H7 (cell line): ENCODE measurements at regions not wholly inside any gene's neighbourhood (a gene's known extent, or its start where the extent isn't known, plus 50 kb on each side); places are given as distances from the start of the nearest gene placed in this dataset.

Experiments used
- DNase-seq: peaks from one replicate; pipeline ENCODE4 v3.0.0; 2012
- H3K27me3 ChIP-seq: 2 replicates; pipeline ENCODE4 v1.6.0; 2011; ENCODE audit warnings: mild to moderate bottlenecking, low read length; ENCODE audit not compliant: control insufficient read depth, insufficient read depth
- H3K36me3 ChIP-seq: replicated peaks from 2 replicates; pipeline ENCODE4 v1.5.1; 2011; ENCODE audit warnings: low read length; ENCODE audit not compliant: control insufficient read depth, insufficient read depth
- H3K4me3 ChIP-seq: 2 replicates; pipeline ENCODE4 v1.5.1; 2011; ENCODE audit warnings: low read depth, mild to moderate bottlenecking, control low read depth, low read length, moderate library complexity; ENCODE audit not compliant: insufficient read depth

- DNase-seq: peak; percentile 4
- Histone ChIP-seq H3K27me3 (no peaks in the 10 kb centered on the region), H3K4me3 (no peak overlapping the region), H3K36me3 (no peaks in the 10 kb centered on the region)
Measured at GRCh38 chr6:103011605-103012004, 1618.1 kb downstream of the GRIK2 start.

DNA sequence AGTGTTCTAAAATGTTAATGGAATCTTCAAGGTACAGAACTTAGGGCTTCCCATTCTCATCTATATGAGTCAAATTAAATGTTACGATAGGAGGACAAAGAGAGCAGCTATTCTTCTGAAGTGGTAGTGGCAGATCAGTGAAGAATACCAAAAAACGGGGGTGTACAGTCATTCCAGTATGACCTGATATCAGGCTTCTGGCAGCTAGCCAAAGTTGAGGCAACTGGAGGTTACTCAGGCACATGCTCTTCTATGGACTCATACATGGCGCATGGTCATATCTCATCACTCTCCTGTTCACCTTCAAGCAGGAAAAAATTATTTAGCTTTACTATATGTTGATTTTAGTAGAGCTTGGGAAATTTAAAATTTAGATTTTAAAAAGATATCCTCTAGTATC, 1608.8 kb downstream of the GRIK2 start:
- no peak overlapping the region for H3K4me3 ChIP-seq
- H3K36me3 ChIP-seq: no peaks in the 10 kb centered on the region
- no peaks in the 10 kb centered on the region for H3K27me3 ChIP-seq
- DNase-seq: no peak

DNA sequence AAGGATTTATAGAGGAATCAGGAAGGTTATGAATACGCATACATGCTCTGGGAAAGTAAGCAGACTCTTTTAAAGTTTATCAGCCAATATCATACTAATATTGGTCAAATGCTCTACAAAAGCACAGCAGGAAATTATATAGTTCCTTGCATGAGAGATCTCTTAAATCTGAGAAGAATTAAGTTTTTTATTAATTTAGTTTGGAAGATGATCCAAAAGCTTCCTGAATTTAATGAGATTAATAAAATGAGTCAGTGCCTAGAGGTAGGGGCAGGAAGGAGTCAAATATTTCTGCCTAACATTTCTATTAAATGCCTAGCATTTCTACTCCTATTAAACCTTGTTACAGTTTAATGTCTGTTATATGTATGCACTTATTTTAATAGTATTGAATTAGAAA, 1608.2 kb downstream of the GRIK2 start:
- no peak for DNase-seq
- Histone ChIP-seq H3K4me3 (no peak overlapping the region), H3K36me3 (no peaks in the 10 kb centered on the region), H3K27me3 (no peaks in the 10 kb centered on the region)

GRCh38 chr6:103000688-103001087, 1607.2 kb downstream of the GRIK2 start:
- H3K27me3 ChIP-seq: no peaks in the 10 kb centered on the region
- DNase-seq: no peak
- H3K4me3 ChIP-seq: peak overlapping the region; percentile 8; the same call in 1 of the 2 replicates
- no peaks in the 10 kb centered on the region for H3K36me3 ChIP-seq

- Histone ChIP-seq H3K4me3 (no peak overlapping the region), H3K27me3 (no peaks in the 10 kb centered on the region), H3K36me3 (no peaks in the 10 kb centered on the region)
- no peak for DNase-seq
Measured at GRCh38 chr6:102995491-102995890, 1602.0 kb downstream of the GRIK2 start.

DNA sequence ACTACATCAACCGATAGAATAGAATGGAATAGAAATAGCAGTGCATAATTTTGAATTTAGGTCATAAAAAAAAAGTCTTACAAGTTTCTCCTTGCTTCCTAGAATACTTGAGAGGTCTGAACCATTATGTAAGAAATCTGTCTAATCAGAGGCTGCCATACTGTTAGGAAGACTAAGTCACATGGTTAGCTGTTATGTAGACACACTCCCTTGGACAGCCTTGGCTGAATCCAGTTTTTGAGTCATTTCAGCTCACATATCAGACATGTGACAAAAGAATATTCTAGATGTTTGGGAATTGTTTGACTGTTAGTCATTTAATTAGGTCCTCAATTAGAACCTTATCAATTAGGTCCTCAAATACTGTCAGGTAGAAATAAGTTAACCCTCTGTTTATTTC, 1601.4 kb downstream of the GRIK2 start:
- DNase-seq: no peak
- Histone ChIP-seq H3K27me3 (no peaks in the 10 kb centered on the region), H3K4me3 (no peak overlapping the region), H3K36me3 (no peaks in the 10 kb centered on the region)

DNA sequence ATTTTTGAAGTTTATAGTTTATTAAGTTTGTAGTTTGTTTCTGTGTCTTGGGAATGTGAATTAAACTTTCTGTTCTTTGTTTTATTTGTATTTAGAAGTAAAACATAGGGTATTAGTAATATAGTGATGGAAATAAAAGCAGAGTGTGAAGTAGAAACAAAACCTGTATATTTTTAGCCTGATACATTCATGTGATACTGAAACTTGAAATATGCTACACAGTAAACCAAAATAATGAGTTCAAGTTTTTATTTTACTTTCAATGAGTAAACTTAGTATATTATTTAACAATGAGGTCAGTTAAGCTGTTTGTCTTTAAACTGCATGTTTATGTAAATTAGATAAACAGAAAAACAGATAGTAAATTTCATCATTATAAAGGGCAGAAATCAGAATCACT, 1592.6 kb downstream of the GRIK2 start:
- Histone ChIP-seq H3K27me3 (no peaks in the 10 kb centered on the region), H3K36me3 (no peaks in the 10 kb centered on the region), H3K4me3 (no peak overlapping the region)
- DNase-seq: no peak

GRCh38 chr6:102984357-102984756, 1590.8 kb downstream of the GRIK2 start:
- DNase-seq: no peak
- no peaks in the 10 kb centered on the region for H3K27me3 ChIP-seq
- no peak overlapping the region for H3K4me3 ChIP-seq
- H3K36me3 ChIP-seq: no peaks in the 10 kb centered on the region

DNA sequence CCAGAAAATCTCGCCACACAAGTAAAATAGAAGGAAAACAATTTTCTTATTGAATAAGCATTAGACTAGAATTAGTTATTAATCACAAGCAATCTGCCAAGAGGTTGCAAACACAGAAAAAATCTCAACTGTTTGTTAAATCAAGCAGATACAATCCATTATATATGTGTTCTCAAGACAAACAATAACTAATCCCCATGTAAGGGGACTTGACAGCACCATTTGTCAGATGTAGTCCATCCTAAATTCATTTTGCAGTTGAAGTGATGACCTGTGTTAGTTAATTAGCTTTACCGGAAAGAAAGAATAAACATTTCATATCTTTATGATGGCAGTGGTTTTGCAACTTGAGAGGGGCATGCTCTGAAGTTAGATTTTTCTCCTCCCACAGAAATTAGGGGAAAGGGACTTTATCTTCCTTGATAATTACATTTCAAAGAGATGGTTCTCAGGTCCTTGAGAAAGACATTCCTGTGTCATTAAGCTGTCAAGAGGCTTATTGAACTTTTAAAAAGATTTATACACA, 1588.0 kb downstream of the GRIK2 start:
- Histone ChIP-seq H3K4me3 (no peak overlapping the region), H3K27me3 (no peaks in the 10 kb centered on the region)
- no peak for DNase-seq

GRCh38 chr6:102980951-102981350, 1587.4 kb downstream of the GRIK2 start:
- no peaks in the 10 kb centered on the region for H3K36me3 ChIP-seq
- H3K4me3 ChIP-seq: no peak overlapping the region
- no peak for DNase-seq
- no peaks in the 10 kb centered on the region for H3K27me3 ChIP-seq

More for the DNA sequence above, 1588.0 kb downstream of the GRIK2 start:
- H3K36me3 ChIP-seq: no peaks in the 10 kb centered on the region

GRCh38 chr6:102961902-102962301, 1568.4 kb downstream of the GRIK2 start:
- Histone ChIP-seq H3K36me3 (no peaks in the 10 kb centered on the region), H3K4me3 (no peak overlapping the region), H3K27me3 (no peaks in the 10 kb centered on the region)
- no peak for DNase-seq

DNA sequence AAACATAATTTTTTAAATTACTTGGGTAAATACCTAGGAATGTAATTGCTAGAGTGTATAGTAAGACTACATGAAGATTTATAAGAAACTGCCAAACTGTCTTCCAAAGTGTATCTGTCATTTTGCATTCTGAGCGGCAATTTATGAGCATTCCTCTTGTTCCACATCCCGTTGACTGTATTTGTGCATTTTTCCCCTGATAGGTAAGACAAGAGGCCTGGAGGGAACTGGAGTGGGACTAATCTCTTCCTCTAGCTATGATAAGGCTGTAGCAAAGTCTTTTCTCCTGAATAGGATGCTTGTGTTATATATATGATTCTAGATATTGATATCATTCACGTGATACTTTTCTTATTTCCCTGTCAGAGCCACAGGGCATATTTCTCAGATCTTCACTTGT, 1557.5 kb downstream of the GRIK2 start:
- no peak for DNase-seq
- Histone ChIP-seq H3K4me3 (no peak overlapping the region), H3K27me3 (no peaks in the 10 kb centered on the region), H3K36me3 (no peaks in the 10 kb centered on the region)

DNA sequence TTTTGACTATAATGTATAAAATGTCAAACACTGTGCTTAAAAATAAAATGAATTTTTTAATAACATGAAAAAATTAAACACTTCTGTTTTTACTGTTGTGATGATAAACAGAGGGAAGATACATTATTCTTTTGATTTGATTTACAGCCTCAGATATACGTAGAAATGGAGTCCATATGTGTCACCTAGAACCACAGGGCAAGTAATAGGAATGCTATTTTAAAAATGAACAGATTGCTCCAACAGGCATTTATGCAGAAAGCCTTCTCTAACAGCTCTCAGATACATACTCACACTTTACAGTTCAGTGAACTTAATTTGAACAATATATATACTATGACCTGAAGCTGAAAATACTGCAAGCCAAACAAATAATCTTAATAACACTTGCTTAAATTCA, 1551.0 kb downstream of the GRIK2 start:
- H3K27me3 ChIP-seq: no peaks in the 10 kb centered on the region
- DNase-seq: no peak
- no peak overlapping the region for H3K4me3 ChIP-seq
- H3K36me3 ChIP-seq: no peaks in the 10 kb centered on the region

- no peak for DNase-seq
- no peak overlapping the region for H3K4me3 ChIP-seq
- H3K36me3 ChIP-seq: no peaks in the 10 kb centered on the region
- no peaks in the 10 kb centered on the region for H3K27me3 ChIP-seq
Measured at GRCh38 chr6:102942206-102942605, 1548.7 kb downstream of the GRIK2 start.

GRCh38 chr6:102936959-102937358, 1543.5 kb downstream of the GRIK2 start:
- H3K36me3 ChIP-seq: no peaks in the 10 kb centered on the region
- no peak for DNase-seq
- no peak overlapping the region for H3K4me3 ChIP-seq
- no peaks in the 10 kb centered on the region for H3K27me3 ChIP-seq

DNA sequence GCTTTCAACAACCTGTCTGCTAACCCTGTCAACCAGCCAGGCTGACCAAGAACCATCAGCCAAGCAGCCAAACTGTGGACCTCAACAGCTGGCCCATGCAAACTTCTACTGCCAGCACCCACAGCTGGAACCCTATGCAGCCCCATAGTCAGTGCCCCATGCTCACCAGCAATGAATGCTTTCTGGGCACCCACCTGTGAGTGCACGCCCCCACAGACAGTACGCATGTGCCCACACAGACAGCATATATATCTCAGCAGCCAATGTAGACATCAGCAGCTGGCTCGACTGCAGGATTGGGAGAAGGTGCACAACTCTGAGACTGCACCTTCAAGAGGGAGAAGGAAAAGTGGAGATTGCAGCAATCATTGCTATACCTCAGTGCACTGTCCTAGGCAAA, 1534.6 kb downstream of the GRIK2 start:
- Histone ChIP-seq H3K27me3 (no peaks in the 10 kb centered on the region), H3K36me3 (no peaks in the 10 kb centered on the region), H3K4me3 (no peak overlapping the region)
- DNase-seq: no peak
